Activated CD4-positive, CD25-positive, alpha-beta regulatory T cell treated with anti-CD3 and anti-CD28 coated beads, Interleukin-2, amount 50 U/mL, for 24 hours (primary cell): ENCODE measurements at regions not wholly inside any gene's neighbourhood (a gene's known extent, or its start where the extent isn't known, plus 50 kb on each side); places are given as distances from the start of the nearest gene placed in this dataset.

ENCODE experiments used
- ATAC-seq, 2 donors: fragments of 150-1000 bp; cut with Tn5 transposase; one replicate each; pipeline ENCODE4 v1.10.0; 2021; ENCODE audit warnings: mild to moderate bottlenecking in 1 of 2, moderate library complexity in 1 of 2

GRCh38 chr4:151930372-151930771 lies 169.6 kb upstream of the GATB start:
- no peak for ATAC-seq

GRCh38 chr4:151928112-151928511 lies 167.3 kb upstream of the GATB start:
- no peak for ATAC-seq

GRCh38 chr4:151922811-151923210 lies 162.0 kb upstream of the GATB start:
- no peak for ATAC-seq

GRCh38 chr4:151922306-151922705 lies 161.5 kb upstream of the GATB start:
- ATAC-seq = peak; percentile 27 to 41

GRCh38 chr4:151921811-151922210 lies 161.0 kb upstream of the GATB start:
- no peak for ATAC-seq

- no peak for ATAC-seq
Observed at GRCh38 chr4:151921386-151921785, 160.6 kb upstream of the GATB start.

- ATAC-seq = no peak
Observed at GRCh38 chr4:151917145-151917734, 156.4 kb upstream of the GATB start.

- ATAC-seq = no peak
Observed at GRCh38 chr4:151912632-151913031, 151.8 kb upstream of the GATB start.

- no peak for ATAC-seq
Observed at GRCh38 chr4:151911970-151912369, 151.2 kb upstream of the GATB start.

- ATAC-seq = no peak
Observed at GRCh38 chr4:151908734-151909497, 148.1 kb upstream of the GATB start.

- ATAC-seq = no peak
Observed at GRCh38 chr4:151908201-151908600, 147.4 kb upstream of the GATB start.

- no peak for ATAC-seq
Observed at GRCh38 chr4:151906438-151906837, 145.6 kb upstream of the GATB start.

GRCh38 chr4:151905197-151905596 lies 144.4 kb upstream of the GATB start:
- no peak for ATAC-seq

- no peak for ATAC-seq
Observed at GRCh38 chr4:151901631-151902030, 140.8 kb upstream of the GATB start.

GRCh38 chr4:151896880-151897279 lies 136.1 kb upstream of the GATB start:
- ATAC-seq = no peak

GRCh38 chr4:151895671-151896070 lies 134.9 kb upstream of the GATB start:
- ATAC-seq = no peak

GRCh38 chr4:151894246-151894645 lies 133.4 kb upstream of the GATB start:
- no peak for ATAC-seq

GRCh38 chr4:151888367-151888866 lies 127.6 kb upstream of the GATB start:
- peak; percentile 40 to 47 for ATAC-seq

- no peak for ATAC-seq
Observed at GRCh38 chr4:151887816-151888180, 127.0 kb upstream of the GATB start.

- ATAC-seq = no peak
Observed at GRCh38 chr4:151887031-151887815, 126.4 kb upstream of the GATB start.

- ATAC-seq = no peak
Observed at GRCh38 chr4:151885123-151885522, 124.3 kb upstream of the GATB start.

GRCh38 chr4:151883747-151884146 lies 122.9 kb upstream of the GATB start:
- no peak for ATAC-seq

GRCh38 chr4:151882072-151882803 lies 121.4 kb upstream of the GATB start:
- peak; percentile 73 to 77 for ATAC-seq
